NCI-H345 treated with DMSO at 0.1 percent for 48 hours (cell line): ENCODE measurements at regions not wholly inside any gene's neighbourhood (a gene's known extent, or its start where the extent isn't known, plus 50 kb on each side); places are given as distances from the start of the nearest gene placed in this dataset.
A peak's percentile ranks its signal among the peaks of the same experiment; 100 is the strongest.

Source experiments
- DNase-seq: peaks from one replicate; lab custom pipeline; 2025; ENCODE audit not compliant: unreplicated experiment; lab: John Stamatoyannopoulos, UW

DNA sequence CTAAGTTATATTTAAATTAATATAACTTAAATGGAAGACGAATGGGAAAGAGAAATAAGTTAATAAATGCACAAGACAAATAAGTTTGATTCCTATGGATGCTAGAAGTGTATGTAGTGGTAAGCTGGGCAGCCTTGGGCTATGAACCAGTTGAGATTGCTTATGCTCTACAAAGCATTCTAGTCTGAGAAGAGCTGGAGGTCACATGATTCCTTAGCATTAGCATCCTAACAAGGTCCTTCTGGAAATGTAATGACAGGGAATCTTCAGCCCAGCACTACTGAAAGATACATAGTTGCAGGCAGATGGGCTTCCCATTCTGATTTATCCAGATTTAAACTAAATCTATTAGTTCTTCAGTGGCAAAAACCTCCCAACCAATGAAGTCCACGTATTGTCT lies 102.3 kb upstream of the ESRRG start:
- no peak for DNase-seq

DNA sequence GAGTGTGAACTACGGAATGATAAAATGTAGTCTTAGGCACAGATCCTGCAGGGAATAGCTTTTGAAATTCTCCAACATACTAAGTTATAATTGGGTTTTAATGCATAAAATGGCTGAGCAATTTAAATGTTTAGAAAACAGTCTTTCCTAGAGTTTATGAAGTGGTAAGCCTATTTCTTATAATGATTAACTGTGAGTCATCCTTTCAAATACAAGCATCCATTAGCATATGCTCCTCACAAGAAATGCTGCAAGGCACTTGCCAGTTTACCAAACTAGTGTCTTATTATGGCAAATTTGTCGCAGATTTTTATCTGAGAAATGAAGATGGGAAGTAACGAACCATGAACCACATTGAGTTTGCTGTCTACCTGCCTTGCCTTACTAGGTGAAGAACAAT lies 101.3 kb upstream of the ESRRG start:
- DNase-seq, result no peak

DNA sequence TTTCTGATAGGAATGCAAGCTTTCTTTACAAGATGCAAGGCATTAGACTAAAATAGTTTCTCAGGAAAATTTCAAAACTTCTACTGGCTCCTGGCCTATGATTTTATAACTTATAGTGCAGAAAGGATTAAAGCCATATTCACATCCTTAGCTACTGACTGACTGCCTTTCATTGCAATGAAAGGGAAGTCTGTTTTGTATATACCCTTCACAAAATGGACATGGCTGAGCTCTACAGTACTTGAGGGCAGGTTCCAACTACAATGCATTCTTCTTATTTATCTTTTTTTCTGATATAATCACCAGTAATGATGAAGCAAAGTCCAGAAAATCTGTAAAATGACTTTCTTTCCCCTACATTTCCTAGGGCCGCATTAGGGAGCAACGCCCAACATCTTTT lies 100.5 kb upstream of the ESRRG start:
- DNase-seq, result no peak

DNA sequence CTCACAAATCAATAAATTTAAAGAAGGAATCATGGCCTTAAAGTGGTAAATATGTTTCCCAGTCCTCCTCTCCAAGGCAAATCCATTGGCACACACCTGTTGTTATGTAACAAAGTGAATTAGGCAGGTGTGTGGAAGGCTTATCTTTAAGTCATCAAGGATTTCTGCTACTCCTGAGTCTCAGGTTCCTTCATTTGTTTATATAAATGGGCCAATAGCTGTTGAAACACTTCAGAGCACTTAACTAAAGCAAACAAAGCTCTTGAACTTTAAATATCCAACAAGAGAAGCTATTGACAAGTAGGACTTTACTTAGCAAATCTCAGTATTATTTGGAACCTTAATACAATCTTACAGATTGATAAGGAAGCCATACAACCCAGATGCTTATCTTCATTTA lies 99.3 kb upstream of the ESRRG start:
- DNase-seq, result peak; percentile 57

DNA sequence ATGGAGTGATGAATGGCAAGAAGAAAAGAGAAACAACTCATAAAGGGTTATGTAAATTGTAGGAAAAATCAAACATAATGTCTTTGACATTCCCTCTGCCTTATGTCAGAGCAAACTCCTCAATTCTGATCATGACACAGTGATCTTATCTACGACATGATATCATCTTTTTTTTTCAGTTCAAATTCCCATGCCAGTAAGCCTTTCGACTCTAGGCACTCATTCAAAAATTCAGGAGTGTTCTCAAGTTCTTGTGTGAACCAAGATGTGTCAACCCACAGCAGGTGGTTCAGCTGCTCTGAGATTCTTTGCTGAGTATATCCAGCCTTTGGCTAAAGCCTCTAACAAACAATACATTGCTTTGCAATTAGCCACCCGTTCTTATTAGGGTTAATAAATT lies 97.1 kb upstream of the ESRRG start:
- DNase-seq, result no peak

DNA sequence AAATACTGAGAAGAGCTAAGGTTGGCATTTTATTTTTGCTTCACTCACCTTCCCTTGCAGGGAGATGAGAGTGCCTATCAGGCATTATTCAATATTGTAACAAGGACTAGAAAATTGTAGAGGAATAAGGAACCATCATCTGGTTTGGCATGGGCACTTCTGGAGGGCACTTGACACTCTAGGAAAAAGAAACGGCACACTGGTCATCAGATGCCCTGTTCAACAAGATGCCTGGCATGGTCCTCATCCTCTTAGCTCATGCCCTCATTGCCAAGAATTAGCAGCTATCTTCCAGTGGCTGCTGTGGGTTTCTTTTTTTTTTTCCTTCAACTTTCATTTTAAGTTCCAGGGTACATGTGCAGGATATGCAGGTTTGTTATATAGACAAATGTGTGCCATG lies 95.1 kb upstream of the ESRRG start:
- DNase-seq, result no peak

DNA sequence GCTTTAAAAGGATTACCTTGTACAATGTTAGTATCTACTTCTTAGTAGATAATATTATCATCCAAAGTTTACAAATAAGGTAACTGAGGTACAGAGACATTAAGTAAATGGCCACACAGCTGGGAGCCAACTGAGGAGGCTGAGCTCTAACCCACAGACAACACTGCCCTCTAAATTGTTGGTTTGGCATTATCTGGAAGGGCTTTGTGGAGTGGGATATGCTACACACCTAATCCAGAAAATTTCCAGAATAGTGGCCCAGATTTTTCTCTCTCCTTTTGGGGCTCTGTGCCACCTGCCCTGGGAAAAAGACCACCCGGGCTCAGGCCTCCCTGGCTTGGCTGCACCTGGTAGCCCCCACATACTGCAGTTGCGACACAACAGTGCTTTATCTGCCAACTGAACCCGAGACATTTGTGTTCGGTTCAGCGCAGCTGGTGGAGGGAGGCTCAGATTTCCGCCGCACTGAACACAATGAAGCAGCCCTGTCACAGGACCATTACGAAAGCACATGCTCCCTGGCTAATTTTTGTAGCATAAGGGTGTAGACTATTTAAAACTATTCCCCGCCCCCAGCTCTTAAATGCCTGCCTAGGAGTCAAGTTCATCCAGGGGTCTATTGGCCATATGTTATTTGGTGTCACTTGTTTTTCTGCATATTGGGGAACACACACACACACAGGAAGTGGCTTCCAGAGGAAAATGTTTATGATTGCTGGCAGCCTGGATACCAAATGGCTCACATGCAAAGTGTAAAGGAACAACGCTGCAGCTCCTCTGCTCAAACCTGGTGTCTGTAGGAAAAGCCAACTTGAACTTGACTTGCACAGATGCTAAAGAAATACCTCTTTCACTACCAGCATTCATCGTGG lies 92.3 kb upstream of the ESRRG start:
- DNase-seq, result no peak

DNA sequence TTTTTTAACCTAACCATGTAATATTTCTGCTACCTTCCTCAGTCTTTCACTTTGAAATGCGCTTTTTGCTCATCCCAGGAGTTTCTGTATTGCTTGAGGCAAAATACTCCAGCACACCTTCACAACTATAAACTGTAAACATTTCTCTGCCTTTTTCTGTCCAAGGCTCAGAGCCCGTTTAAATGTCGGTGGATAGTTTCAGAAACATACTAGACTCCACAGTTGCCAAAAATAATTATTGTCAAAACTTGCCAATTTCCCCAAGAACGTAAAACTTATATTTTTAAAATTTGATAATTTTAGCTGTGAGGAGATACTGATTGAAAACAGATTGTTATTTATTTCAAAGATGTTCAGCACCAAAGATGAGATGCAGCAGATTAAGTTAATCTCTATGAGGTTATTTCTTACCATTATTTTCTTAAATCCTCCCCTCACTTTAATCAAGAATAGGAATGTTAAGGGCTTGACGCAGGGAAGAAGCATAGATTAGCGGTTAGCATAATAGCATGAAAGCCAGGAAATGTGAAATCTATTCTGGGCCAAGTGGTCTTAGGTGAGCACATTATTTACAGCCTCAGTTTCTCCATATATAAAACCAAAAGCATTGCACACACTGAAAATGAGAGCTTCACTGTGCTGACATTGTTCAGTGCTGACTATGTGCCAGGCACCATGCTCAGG lies 91.5 kb upstream of the ESRRG start:
- no peak for DNase-seq

DNA sequence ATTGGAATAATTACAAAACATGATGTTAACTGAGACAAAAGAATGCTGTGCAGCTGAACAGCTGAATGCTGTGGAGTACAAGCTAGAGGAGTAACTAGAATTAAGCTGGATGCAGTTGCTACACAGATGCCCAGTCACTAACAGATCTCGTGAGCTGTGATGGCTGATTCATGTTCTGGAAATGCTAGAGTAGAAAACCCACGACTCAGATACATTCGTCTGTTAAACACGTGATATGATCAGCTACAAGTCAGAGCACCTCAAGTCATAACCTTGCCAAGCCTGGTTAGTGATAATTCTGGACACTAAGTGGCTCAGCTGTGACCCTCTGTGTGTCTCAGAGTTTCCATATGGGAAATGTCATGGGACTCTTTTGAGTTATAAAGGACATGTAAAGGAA lies 89.7 kb upstream of the ESRRG start:
- no peak for DNase-seq

DNA sequence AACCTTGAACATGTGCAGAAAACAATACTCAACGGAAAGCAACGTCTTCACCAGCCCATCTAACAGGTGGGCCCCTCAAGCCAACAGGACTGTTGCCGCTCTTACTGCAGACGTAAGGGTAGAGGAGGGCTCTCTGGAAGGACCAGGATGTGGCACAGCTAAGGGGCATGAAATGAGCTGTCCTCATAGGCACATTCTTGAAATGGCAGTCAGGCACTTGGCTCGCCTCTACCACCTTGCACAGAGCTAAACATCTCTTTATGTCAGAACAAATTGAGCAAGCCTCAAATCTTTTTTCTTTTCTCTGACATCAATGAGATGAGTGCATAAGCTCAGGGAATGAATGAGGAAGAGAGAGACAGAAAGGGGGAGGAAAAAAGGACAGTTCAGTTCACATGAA lies 86.4 kb upstream of the ESRRG start:
- no peak for DNase-seq

DNA sequence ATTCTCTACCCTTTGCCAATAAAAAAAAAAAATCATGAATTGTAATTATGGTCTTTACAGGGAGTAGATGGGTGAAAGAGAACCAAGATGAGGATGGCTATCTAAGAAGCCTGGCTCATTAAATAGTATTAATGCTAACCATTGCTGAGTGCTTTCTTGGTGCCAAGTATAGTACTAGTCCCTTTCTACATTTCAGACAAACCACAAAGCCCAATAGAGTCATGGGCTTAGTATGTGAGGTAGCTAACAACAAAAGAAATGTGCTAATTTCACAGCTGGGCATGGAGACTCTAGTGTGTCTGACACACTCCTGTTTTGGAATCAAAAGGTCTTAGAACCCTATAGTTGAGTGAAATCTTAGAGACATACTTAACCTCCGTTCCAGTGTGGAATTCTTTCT lies 84.5 kb upstream of the ESRRG start:
- DNase-seq, result no peak

DNA sequence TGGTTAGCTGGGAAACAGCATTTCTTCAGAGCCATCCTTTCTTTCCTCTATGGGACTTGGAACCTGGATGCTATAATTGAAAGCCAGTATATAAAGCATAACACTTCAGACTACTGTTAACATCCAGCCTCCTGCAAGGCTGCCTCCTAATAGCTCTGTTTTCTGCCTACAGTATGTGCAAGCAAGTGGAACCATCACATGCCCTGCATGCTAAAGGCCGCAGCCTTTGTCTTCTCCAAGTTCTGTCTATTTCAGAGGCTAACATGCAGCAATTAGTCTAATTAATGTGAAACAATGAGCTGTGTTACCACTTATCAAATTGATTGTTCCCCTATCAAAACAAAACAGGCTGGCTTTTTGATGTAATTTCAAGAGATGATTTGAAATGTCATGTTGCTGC lies 82.7 kb upstream of the ESRRG start:
- DNase-seq, result no peak

DNA sequence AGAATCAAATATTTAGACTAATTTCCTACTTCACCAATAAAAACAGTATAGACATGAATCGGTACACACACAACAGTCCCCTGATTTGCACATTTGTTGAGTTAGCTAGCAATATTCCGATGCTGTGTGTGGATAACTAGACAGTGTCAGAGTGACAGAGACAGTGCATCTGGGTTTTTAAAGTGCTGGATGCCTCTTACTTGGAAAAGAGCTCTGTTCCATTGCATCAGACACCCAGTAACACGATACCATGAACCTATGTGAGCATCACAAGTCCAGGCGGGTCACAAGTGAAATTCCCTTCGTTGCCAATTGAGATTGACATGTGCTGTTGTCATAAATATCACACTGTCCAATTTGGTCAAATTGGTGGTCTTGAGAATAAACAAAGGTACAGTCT lies 82.0 kb upstream of the ESRRG start:
- DNase-seq, result no peak

DNA sequence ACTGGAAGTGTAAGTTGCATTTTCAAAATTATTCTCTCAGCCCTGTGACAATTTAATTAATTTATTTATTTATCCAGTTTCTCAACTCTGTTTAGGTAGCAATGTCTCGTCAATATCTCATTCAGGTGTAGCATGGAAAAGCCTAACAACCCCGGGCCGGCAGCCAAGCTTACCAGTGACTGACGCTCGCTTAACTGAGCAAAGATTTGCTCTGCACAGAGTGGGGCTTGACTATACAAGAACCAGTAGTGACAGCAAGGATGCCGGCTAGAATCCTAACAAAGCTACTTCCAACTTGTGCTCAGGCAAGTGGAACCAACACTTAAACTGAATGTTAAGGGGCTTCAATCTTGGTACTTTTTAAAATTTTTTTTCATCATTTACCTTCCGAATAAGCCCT lies 80.9 kb upstream of the ESRRG start:
- no peak for DNase-seq

DNA sequence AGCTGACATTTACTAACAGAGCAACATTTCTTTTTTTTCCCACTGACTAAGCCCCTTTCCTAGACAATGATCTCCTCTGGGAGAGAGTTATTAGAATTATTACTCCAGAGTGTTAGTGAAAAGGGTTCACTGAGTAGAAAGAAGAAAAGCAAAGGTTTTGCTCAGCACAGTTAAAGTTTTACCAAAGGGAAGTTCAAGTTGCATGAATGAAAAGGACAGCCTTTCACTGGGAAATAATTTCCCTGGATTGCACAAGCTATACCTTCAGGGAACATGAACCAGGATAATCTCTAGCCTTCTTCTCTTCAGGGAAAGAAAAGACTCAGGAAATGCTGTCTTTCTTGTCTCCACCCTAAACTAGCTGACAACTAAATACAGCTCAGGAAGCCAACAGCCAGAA lies 71.4 kb upstream of the ESRRG start:
- DNase-seq, result no peak

DNA sequence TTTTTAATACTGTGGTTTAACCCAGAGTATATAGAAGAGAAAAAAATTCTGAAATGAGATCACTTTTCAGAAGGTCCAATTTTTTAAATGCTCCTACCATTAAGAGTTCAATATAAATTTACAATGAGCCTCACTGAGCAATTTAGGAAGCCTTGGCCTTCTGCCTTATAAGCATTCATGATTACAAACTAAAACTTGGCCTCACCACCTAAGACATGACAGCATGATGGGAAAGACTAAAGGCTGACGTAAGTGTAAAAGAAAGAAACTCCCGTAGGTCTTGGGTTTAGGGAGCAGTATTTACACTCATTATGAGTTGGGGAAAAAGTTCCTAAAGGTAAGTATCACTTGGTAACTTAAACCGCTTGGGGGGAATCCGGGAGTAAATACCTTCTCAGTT lies 70.7 kb upstream of the ESRRG start:
- no peak for DNase-seq

DNA sequence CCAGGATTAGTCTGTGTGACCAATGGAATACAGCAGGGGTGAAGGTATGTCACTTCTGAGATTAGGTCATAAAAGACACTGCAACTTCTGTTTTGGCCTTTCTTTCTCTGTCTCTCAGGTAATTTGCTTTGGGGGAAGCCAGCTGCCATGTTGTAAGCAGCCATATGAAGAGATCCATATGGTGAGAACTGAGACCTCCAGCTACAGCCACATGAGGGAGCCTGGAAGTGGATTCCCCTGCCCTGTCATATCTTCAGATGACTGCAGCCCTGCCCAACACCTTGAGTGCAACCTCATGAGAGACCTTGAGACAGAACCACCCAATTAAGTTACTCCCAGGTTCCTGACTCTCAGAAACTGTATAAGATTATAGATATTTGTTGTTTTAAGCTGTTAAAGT lies 70.1 kb upstream of the ESRRG start:
- no peak for DNase-seq

DNA sequence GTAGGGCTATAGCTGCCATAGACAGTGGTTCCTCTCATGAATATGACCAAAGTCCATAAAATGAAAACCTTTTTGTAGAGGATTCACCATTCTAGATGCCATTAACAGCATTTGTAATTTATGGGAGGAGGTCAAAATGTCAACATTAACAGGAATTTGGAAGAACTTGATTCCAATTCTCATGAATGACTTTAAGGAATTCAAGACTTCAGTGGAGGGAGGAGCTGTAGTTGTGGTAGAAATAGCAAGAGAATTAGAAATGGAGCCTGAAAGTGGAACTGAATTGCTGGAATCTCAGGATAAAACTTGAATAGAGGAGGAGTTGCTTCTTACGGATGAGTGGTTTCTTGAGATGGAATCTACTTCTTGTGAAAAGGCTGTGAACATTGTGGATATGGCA lies 65.4 kb upstream of the ESRRG start:
- DNase-seq, result no peak

DNA sequence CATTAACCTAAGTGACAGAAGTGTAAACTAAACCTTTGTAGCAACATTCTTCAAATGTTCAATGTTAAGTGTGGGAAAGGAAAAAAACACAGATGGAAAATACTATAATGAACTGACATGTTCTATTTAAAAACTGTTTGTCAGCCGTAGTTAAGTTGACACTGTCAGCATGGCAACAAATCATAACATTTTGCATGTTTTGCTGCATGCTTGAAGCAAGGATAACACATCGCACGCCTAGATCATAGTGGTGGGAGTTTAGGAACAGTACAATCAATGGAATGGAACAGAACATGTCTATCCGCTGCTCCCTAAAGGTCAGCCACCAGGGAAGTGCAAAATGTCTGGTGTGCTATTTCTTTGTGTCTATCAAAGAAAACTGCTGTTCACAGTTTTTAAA lies 62.5 kb upstream of the ESRRG start:
- no peak for DNase-seq

DNA sequence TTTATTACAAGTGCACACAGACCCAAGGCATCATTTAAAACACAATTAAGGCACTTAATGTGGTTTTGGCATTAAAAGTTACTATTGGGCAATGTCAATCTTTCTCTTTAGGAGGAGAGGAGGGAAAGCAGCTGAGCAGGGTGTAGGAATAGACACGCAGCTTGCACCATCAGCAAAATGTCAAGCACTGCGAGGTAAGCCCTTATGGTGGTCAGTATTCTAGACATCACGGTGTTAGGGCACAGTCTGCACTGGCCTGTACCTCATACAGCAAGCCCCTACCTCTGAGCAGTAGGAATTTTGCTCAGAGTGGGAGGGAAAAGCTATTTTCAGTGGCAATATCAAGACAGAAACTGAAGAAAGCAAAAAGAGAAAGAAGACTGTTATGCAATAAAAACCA lies 62.0 kb upstream of the ESRRG start:
- no peak for DNase-seq

DNA sequence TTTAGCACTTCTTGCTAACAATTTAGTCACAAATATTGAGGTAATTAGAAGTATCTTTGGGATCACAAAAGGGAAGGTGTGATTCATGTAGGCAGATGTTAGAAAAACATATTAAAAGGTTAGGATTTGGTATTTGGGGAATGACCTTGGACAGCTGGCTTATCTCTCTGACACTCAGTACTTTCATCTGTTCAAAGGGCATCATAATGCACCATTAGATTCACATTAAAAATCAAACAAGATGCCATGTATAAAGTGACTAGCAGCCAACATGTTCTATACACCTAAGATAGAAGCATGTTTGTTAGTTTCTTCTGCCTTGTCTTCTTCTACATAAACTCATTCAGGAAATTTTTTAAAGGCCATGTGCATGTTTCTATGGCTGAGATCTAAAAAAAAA lies 56.5 kb upstream of the ESRRG start:
- DNase-seq, result no peak

DNA sequence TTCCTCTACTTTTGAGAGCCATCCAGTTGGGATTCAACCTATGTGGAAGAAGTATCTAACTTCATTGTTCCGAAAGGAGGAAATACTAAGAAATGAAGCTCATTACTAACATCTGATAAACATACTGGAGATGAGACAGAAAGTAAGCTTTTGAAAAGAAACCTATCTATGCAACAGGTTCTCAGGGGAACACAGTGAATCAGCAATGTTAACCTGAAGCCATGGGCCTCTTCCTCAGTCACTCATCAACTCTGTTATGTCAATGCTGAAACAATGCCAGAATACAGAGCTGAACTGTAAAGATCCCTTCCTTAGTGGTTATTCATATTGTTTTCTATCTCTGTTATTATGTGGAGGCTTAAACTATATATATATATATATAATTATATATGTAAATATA lies 55.5 kb upstream of the ESRRG start:
- DNase-seq, result no peak

DNA sequence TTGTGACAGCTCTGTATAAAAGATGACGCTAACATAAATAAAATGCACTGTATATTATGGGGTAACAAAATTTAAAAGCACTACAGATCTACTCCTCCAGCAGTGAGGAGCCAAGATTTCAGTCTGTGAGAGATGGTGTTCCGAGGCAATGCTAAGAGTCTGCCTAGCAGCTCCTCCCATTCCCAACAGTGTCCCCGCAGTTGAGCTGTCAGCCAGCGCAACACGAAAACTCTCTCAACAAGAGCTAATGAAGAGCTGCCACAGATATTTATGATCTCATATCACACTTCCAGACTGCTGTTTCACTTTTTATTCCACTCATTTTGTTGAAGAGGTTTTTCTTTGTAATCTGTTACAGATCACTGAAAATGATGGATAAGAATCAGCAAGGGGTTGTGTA lies 53.9 kb upstream of the ESRRG start:
- no peak for DNase-seq
